B cell (primary cell): ENCODE measurements at regions not wholly inside any gene's neighbourhood (a gene's known extent, or its start where the extent isn't known, plus 50 kb on each side); places are given as distances from the start of the nearest gene placed in this dataset.

ENCODE experiments used
- ATAC-seq: fragments of 200-7000 bp; cut with Tn5 transposase; one replicate; pipeline ENCODE4 v1.10.0; 2021; ENCODE audit warnings: low read depth, mild to moderate bottlenecking, moderate number of reproducible peaks, moderate library complexity
- CTCF ChIA-PET: fragments of 350-600 bp; sonication (Branson Sonifier 250); formaldehyde crosslinking; loops from one replicate; lab custom pipeline; 2021; ENCODE audit warnings: antibody characterized with exemption, inconsistent platforms; lab: Charles Lee
- POLR2A ChIA-PET: fragments of 350-600 bp; sonication (Branson Sonifier 250); formaldehyde crosslinking; loops from one replicate; lab custom pipeline; 2021; ENCODE audit warnings: antibody characterized with exemption; lab: Charles Lee
- DNase-seq: peaks from one replicate; pipeline ENCODE4 v3.0.0; 2013
- H2AFZ ChIP-seq: 2 replicates; pipeline ENCODE4 v1.6.1; 2012; ENCODE audit warnings: mild to moderate bottlenecking, low read depth, low read length; ENCODE audit not compliant: insufficient read depth, poor library complexity, severe bottlenecking
- H3K27ac ChIP-seq, 2 donors: 1 replicate in 1 of 2; 2 replicates in 1 of 2; pipeline ENCODE4 v1.5.1; 2012 to 2013; ENCODE audit warnings: low read length in 2 of 2, mild to moderate bottlenecking in 2 of 2, moderate library complexity in 1 of 2
- H3K27me3 ChIP-seq, 4 experiments: fragments of 200-600 bp in 1 of 4; sonication (generic) in 1 of 4; replicated peaks in 1 of 4; 1 replicate in 2 of 4; 2 replicates in 2 of 4; pipeline versions ENCODE4 v1.6.1 to v1.7.0; 2013 to 2016; ENCODE audit warnings: low read length in 3 of 4, mild to moderate bottlenecking in 2 of 4, mixed read lengths in 1 of 4, moderate library complexity in 1 of 4; ENCODE audit not compliant: insufficient read depth in 4 of 4, control insufficient read depth in 3 of 4; ENCODE audit errors: control extremely low read depth in 1 of 4
- H3K36me3 ChIP-seq, 2 experiments: replicated peaks in 1 of 2; 1 replicate in 1 of 2; 2 replicates in 1 of 2; pipeline versions ENCODE4 v1.6.1 to v1.7.1; 2013; ENCODE audit warnings: low read length in 1 of 2; ENCODE audit not compliant: insufficient read depth in 2 of 2, control insufficient read depth in 1 of 2; ENCODE audit errors: control extremely low read depth in 1 of 2, extremely low read depth in 1 of 2
- H3K4me1 ChIP-seq, 2 donors: fragments of 200-600 bp in 1 of 2; sonication (generic) in 1 of 2; 1 replicate in 1 of 2; 2 replicates in 1 of 2; pipeline versions ENCODE4 v1.5.1 to v1.6.1; 2013 to 2017; ENCODE audit warnings: low read length in 2 of 2; ENCODE audit not compliant: control insufficient read depth in 2 of 2, insufficient read depth in 2 of 2
- H3K4me2 ChIP-seq: replicated peaks from 2 replicates; pipeline ENCODE3; 2012; ENCODE audit warnings: mild to moderate bottlenecking, low read depth, low read length; ENCODE audit not compliant: poor library complexity, severe bottlenecking
- H3K4me3 ChIP-seq, 5 experiments: fragments of 200-600 bp in 1 of 5; sonication (generic) in 1 of 5; 1 replicate in 3 of 5; 2 replicates in 2 of 5; pipeline versions ENCODE4 v1.5.1 to v1.7.0; 2011 to 2016; ENCODE audit warnings: low read length in 4 of 5, mild to moderate bottlenecking in 4 of 5, low read depth in 2 of 5, control low read depth in 1 of 5, moderate library complexity in 1 of 5; ENCODE audit not compliant: insufficient read depth in 1 of 5; ENCODE audit errors: control extremely low read depth in 1 of 5, extremely low read depth in 1 of 5
- H3K79me2 ChIP-seq: fragments of 200-600 bp; sonication (generic); one replicate; pipeline ENCODE4 v1.6.0; 2016; ENCODE audit warnings: low read length; ENCODE audit not compliant: control insufficient read depth, insufficient read depth
- H3K9ac ChIP-seq: fragments of 200-600 bp; sonication (generic); 2 replicates; pipeline ENCODE4 v1.6.1; 2017; ENCODE audit warnings: mild to moderate bottlenecking, low read length, moderate library complexity
- H3K9me3 ChIP-seq, 3 donors: one replicate each; pipeline versions ENCODE4 v1.6.1 to v1.7.1; 2013; ENCODE audit warnings: low read length in 2 of 3; ENCODE audit not compliant: control insufficient read depth in 2 of 3, insufficient read depth in 1 of 3; ENCODE audit errors: control extremely low read depth in 1 of 3
- H4K20me1 ChIP-seq: 2 replicates; pipeline ENCODE4 v1.6.0; 2012; ENCODE audit warnings: mild to moderate bottlenecking, low read length; ENCODE audit not compliant: insufficient read depth, control insufficient read depth, poor library complexity, severe bottlenecking
- H3K27ac Mint-ChIP-seq: one replicate; pipeline ENCODE4 v1.8.0; 2021; ENCODE audit warnings: mixed read lengths
- H3K27me3 Mint-ChIP-seq: one replicate; pipeline ENCODE4 v1.8.0; 2021; ENCODE audit warnings: mixed read lengths
- H3K4me1 Mint-ChIP-seq: one replicate; pipeline ENCODE4 v1.8.0; 2021; ENCODE audit warnings: mixed read lengths
- H3K4me3 Mint-ChIP-seq: one replicate; pipeline ENCODE4 v1.8.0; 2021; ENCODE audit warnings: mixed read lengths
- H3K9me3 Mint-ChIP-seq: one replicate; pipeline ENCODE4 v1.8.0; 2022; ENCODE audit warnings: mixed read lengths; ENCODE audit not compliant: insufficient read depth
- CTCF ChIP-seq: fragments of 200-600 bp; IDR thresholded peaks from one replicate; pipeline ENCODE4 v1.8.0; 2022; ENCODE audit warnings: antibody characterized with exemption, mild to moderate bottlenecking
- EZH2 ChIP-seq: IDR thresholded peaks from 2 replicates; pipeline ENCODE4 v1.6.1; 2012; ENCODE audit warnings: borderline replicate concordance, low read depth, mild to moderate bottlenecking, moderate library complexity, low read length; ENCODE audit not compliant: insufficient read depth, poor library complexity, severe bottlenecking
- WGBS: methylation state at CpG from one replicate; pipeline ENCODE4 v1.1.5; 2013; ENCODE audit warnings: missing lambda C conversion rate; ENCODE audit not compliant: insufficient coverage; 5-methylcytosine and 5-hydroxymethylcytosine counted together
- intact Hi-C: fragments of 100-400 bp; cut with micrococcal nuclease; formaldehyde crosslinking; loops from one replicate; pipeline ENCODE4 v1.10.0; 2022

- Histone ChIP-seq H3K4me1 (no peaks in the 10 kb centered on the region), H3K9me3 (no peaks in the 10 kb centered on the region), H3K9ac (no peak overlapping the region), H4K20me1 (no peaks in the 10 kb centered on the region), H3K4me3 (no peak overlapping the region), H3K27me3 (peaks cover 0 to 3% (median 0%) of the 10 kb centered on the region in 4 experiments), H2AFZ (no peak overlapping the region), H3K79me2 (no peaks in the 10 kb centered on the region), H3K27ac (no peak overlapping the region), H3K4me2 (no peak overlapping the region), H3K36me3 (no peaks in the 10 kb centered on the region)
- no peak for ATAC-seq
- H3K4me3 Mint-ChIP-seq: no peak overlapping the region
- peaks cover 18% of the 10 kb centered on the region for H3K27me3 Mint-ChIP-seq
- TF ChIP-seq EZH2 (no peak), CTCF (no peak)
- no peaks in the 10 kb centered on the region for H3K4me1 Mint-ChIP-seq
- ChIA-PET CTCF (no interaction called here), POLR2A (no interaction called here)
- no peaks in the 10 kb centered on the region for H3K9me3 Mint-ChIP-seq
- no peak overlapping the region for H3K27ac Mint-ChIP-seq
- WGBS: 20% methylated on average over 1 of the region's 2 CpGs
- intact Hi-C loops: no loop called here
- DNase-seq: no peak
These were observed 231.9 kb downstream of the KCTD12 start for GRCh38 chr13:76654263-76654662.

GRCh38 chr13:76651286-76651685, 234.9 kb downstream of the KCTD12 start:
- POLR2A ChIA-PET: no interaction called here
- H3K4me3 Mint-ChIP-seq: no peak overlapping the region
- no peak for ATAC-seq

More at GRCh38 chr13:76651286-76651685, 234.9 kb downstream of the KCTD12 start:
- H3K27me3 ChIP-seq: no peaks in the 10 kb centered on the region
- H3K36me3 ChIP-seq: no peaks in the 10 kb centered on the region
- no peak overlapping the region for H3K4me3 ChIP-seq
- H3K27ac ChIP-seq: no peak overlapping the region
- Mint-ChIP-seq H3K27me3 (peaks cover 20% of the 10 kb centered on the region), H3K27ac (no peak overlapping the region), H3K4me1 (no peaks in the 10 kb centered on the region), H3K9me3 (no peaks in the 10 kb centered on the region)
- no peak overlapping the region for H3K4me2 ChIP-seq
- no peak overlapping the region for H2AFZ ChIP-seq
- H3K79me2 ChIP-seq: no peaks in the 10 kb centered on the region
- WGBS: no CpG with 5 or more reads among the region's 1 CpG
- H3K4me1 ChIP-seq: no peaks in the 10 kb centered on the region
- no peaks in the 10 kb centered on the region for H4K20me1 ChIP-seq
- H3K9me3 ChIP-seq: no peaks in the 10 kb centered on the region
- DNase-seq: no peak
- CTCF ChIA-PET: no interaction called here
- TF ChIP-seq EZH2 (no peak), CTCF (no peak)
- H3K9ac ChIP-seq: no peak overlapping the region
- intact Hi-C loops: no loop called here
